HTR-8/SVneo (cell line): ENCODE measurements at regions not wholly inside any gene's neighbourhood (a gene's known extent, or its start where the extent isn't known, plus 50 kb on each side); places are given as distances from the start of the nearest gene placed in this dataset.

Experiments
- DNase-seq: peaks from one replicate; pipeline ENCODE4 v3.0.0; 2011; ENCODE audit warnings: low spot score, mixed read lengths; ENCODE audit not compliant: insufficient read length
- FAIRE-seq: peaks from 2 replicates; lab custom pipeline; 2011; peaks lifted over from hg19 to GRCh38; lab: Jason Lieb, UNC

- DNase-seq (no peak), FAIRE-seq (no peak)
These were observed 222.8 kb downstream of the TTLL7 start for GRCh38 chr1:83775977-83776603.

GRCh38 chr1:83773059-83773458, 225.9 kb downstream of the TTLL7 start:
- no peak for FAIRE-seq
- DNase-seq, result no peak

GRCh38 chr1:83770319-83770661, 228.6 kb downstream of the TTLL7 start:
- DNase-seq (no peak), FAIRE-seq (no peak)

GRCh38 chr1:83769594-83770318, 229.2 kb downstream of the TTLL7 start:
- no peak for FAIRE-seq
- DNase-seq, result no peak

- DNase-seq (no peak), FAIRE-seq (no peak)
These were observed 229.9 kb downstream of the TTLL7 start for GRCh38 chr1:83769072-83769471.

GRCh38 chr1:83766241-83766691, 232.7 kb downstream of the TTLL7 start:
- DNase-seq, result no peak
- FAIRE-seq, result no peak

- FAIRE-seq (no peak), DNase-seq (no peak)
These were observed 233.8 kb downstream of the TTLL7 start for GRCh38 chr1:83765125-83765524.

GRCh38 chr1:83764209-83764608, 234.7 kb downstream of the TTLL7 start:
- FAIRE-seq (no peak), DNase-seq (no peak)

GRCh38 chr1:83763361-83764095, 235.4 kb downstream of the TTLL7 start:
- FAIRE-seq (no peak), DNase-seq (no peak)

GRCh38 chr1:83762416-83762815, 236.5 kb downstream of the TTLL7 start:
- DNase-seq (no peak), FAIRE-seq (no peak)

GRCh38 chr1:83762039-83762365, 236.9 kb downstream of the TTLL7 start:
- FAIRE-seq, result no peak
- no peak for DNase-seq

GRCh38 chr1:83761167-83762038, 237.5 kb downstream of the TTLL7 start:
- no peak for FAIRE-seq
- no peak for DNase-seq

- FAIRE-seq, result no peak
- DNase-seq, result no peak
These were observed 238.5 kb downstream of the TTLL7 start for GRCh38 chr1:83760226-83761021.

GRCh38 chr1:83756984-83757717, 241.8 kb downstream of the TTLL7 start:
- DNase-seq (no peak), FAIRE-seq (no peak)

GRCh38 chr1:83751602-83752001, 247.3 kb downstream of the TTLL7 start:
- FAIRE-seq (no peak), DNase-seq (no peak)

- DNase-seq, result no peak
- no peak for FAIRE-seq
These were observed 248.7 kb downstream of the TTLL7 start for GRCh38 chr1:83750201-83750600.

GRCh38 chr1:83747853-83748482, 251.0 kb downstream of the TTLL7 start:
- DNase-seq, result no peak
- FAIRE-seq, result no peak

GRCh38 chr1:83746234-83746633, 252.7 kb downstream of the TTLL7 start:
- no peak for FAIRE-seq

GRCh38 chr1:83742446-83742845, 256.5 kb downstream of the TTLL7 start:
- FAIRE-seq (no peak), DNase-seq (no peak)

More at GRCh38 chr1:83746234-83746633, 252.7 kb downstream of the TTLL7 start:
- no peak for DNase-seq
